ENCODE measurements at regions not wholly inside any gene's neighbourhood (a gene's known extent, or its start where the extent isn't known, plus 50 kb on each side); places are given as distances from the start of the nearest gene placed in this dataset.

DNA sequence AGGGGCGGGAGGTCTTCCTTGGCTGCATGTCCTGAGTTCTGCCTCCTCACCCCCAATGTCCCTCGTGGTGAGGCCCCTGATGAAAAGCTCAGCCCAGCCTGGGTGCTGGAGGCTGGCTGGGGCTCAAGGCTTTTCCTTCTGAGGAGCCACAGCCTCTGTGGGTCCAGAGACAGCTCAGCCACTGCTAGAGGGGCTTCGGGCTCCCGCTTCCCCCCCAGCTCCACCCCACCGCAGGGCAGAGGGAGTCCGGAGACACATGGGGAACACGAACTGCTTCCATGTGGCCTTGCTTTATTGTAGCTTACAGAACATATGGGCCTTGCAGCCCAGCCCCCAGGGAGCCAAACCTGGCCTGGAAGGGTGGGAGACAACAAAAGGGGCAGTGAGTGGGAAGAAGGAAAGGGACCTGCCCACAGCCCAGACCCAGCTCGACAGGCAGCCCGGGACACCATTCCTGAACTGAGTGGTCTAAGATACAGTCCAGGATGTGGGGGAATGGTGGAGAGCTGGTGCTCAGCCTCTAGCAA lies 89.9 kb upstream of the NKX1-1 start:
- peak in 1 of 3 donors; percentile 7 for DNase-seq
- H3K4me3 ChIP-seq, result no peak overlapping the region
- no peaks in the 10 kb centered on the region for H3K4me1 ChIP-seq (ENCODE audit: low read depth)
- TF ChIP-seq CTCF (IDR thresholded peaks at IDR 0.05), result no peak
- intact Hi-C loops (cut with DNase I, micrococcal nuclease), result no loop called here
- H3K36me3 ChIP-seq (ENCODE audit: low read depth), result no peaks in the 10 kb centered on the region
- ATAC-seq, result no peak
- no peaks in the 10 kb centered on the region for H3K9me3 ChIP-seq

DNA sequence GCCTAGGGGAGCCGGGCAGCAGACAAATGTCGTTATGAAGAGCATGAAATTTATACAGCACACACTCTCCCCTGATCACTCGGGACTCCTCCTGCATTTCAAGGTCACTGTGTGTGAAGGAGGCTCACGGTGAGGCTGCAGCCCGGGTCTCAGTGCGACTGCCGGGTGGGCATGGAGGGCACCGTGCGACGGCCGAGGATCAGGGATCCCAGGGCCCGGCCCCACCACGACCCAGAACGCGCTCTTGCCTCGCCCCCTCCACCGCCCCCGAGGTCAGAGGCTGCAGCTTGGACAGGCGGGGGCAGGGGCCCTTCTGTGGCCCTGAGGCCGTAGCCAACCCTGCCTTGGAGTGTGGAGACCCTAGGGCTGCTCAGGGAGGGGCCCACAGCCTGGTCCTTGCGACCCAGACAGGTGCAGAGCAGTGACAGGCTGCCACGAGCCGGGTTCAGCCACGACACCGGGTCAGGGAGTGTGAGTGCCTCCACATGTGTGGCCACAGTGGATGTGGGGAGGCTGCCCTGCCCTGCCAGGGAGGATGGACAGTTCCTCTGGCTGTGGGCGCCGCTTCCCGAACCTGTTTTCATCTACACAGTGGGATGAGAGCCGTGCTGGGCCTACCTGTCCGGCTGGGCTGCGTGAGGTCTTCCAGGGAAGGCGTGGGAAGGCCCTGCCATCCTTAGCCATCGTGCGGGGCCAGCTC lies 89.3 kb upstream of the NKX1-1 start:
- no peaks in the 10 kb centered on the region for H3K9me3 ChIP-seq
- DNase-seq (peak in 1 of 3 donors; percentile 6), ATAC-seq (no peak)
- intact Hi-C loops (cut with DNase I, micrococcal nuclease), result no loop called here
- H3K4me1 ChIP-seq (ENCODE audit: low read depth), result no peaks in the 10 kb centered on the region
- no peak overlapping the region for H3K4me3 ChIP-seq
- H3K36me3 ChIP-seq (ENCODE audit: low read depth), result no peaks in the 10 kb centered on the region
- TF ChIP-seq CTCF (IDR thresholded peaks at IDR 0.05), result no peak

GRCh38 chr4:1494416-1495315 lies 88.4 kb upstream of the NKX1-1 start:
- no peak for ATAC-seq
- intact Hi-C loops (cut with DNase I, micrococcal nuclease), result no loop called here
- TF ChIP-seq CTCF (IDR thresholded peaks at IDR 0.05), result no peak

DNA sequence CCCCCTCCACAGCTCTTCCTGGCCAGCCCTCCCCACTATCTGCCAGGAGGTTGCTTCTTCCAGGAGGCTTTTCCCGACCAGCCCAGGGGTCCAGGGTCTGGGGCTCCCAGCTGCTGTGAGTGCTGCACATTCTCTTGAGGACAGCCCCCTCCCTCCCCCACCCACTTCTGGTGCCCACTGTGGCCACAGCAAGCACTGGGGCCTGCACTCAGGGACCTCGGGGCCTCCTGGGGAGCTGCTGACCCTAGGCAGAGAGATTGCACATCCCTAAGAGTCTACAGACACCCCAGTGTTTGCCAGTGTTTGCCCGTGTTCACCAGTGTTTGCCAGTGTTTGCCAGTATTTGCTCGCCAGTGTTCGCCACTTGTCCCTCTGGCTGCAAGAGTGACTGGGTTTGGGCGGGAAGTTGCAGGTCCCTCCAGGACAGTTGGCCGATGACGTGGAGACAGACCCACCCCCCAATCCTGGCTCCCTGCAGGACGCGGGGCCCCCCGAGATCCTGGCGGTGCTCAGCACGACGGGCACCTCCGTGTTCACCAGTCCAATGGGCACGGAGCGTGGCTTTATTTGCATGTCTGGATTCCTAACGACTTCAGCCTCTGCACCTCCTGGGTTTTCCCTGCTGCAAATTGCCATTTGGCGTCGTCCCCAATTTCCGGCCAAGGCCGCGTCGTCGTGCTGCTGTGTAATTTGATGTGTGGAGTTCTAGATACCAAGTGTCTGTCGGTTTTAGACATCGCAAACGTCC lies 87.5 kb upstream of the NKX1-1 start:
- ATAC-seq (no peak), DNase-seq (peak in 2 of 3 donors; percentile 4 to 33)
- Histone ChIP-seq H3K36me3 (ENCODE audit: low read depth) (no peaks in the 10 kb centered on the region), H3K9me3 (no peaks in the 10 kb centered on the region), H3K4me3 (no peak overlapping the region), H3K4me1 (ENCODE audit: low read depth) (no peaks in the 10 kb centered on the region)
- no peak for TF ChIP-seq CTCF (IDR thresholded peaks at IDR 0.05)
- intact Hi-C loops (cut with DNase I, micrococcal nuclease), result no loop called here

More at GRCh38 chr4:1494416-1495315, 88.4 kb upstream of the NKX1-1 start:
- Histone ChIP-seq H3K9me3 (no peaks in the 10 kb centered on the region), H3K4me1 (ENCODE audit: low read depth) (no peaks in the 10 kb centered on the region), H3K4me3 (no peak overlapping the region), H3K36me3 (ENCODE audit: low read depth) (no peaks in the 10 kb centered on the region)
- peak in 2 of 3 donors; percentile 14 to 38 for DNase-seq
